HPDE6-E6E7 (cell line): ENCODE measurements at regions not wholly inside any gene's neighbourhood (a gene's known extent, or its start where the extent isn't known, plus 50 kb on each side); places are given as distances from the start of the nearest gene placed in this dataset.
"Not testable (repeated sequence)": the region's sequence is repeated elsewhere in the genome, so short reads cannot be mapped to it uniquely, and the experiment has no call there.

Experiments
- DNase-seq: peaks from one replicate; pipeline ENCODE4 v3.0.0; 2011; ENCODE audit warnings: missing footprints; ENCODE audit errors: extremely low spot score

- no peak for DNase-seq
Measured at GRCh38 chr11:37184326-37184725, 586.3 kb upstream of the RAG2 start.

DNA sequence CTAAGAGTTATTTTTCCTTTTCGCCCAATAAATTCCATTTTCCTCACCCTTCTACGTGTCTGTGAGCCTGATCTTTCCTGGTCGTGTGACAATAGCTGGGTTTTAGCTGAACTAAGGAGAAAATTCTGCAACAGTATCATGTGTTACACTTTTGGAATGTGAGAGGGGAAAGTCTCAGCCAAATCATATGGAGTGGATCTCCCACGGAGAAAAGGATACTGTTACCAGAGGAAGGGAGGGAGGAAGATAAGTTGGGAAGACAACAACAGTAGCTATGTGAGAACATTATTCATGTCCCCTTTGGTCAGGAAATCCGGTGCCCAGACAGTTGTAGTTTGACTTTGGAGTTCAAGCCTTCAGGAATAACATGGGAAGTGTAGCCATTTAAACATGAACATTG is 584.0 kb upstream of the RAG2 start:
- DNase-seq, result no peak

DNA sequence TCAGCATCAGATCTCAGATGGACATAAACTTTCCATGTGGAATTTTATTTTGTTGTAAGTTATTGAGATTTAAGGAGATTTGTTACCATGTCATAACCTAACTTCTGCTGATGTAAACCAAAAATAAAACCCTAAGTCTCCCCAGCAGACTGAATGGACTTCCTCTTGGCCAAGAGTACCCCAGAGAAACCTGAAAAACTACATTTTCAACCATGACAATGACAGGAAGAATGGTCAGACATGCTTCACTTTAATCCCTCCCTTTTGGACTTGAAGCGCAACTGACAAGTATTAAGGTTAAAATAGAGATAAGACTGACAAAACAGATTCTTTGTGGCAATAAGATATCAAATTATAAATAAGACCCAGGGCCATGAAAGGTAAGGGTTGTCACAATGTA is 579.7 kb upstream of the RAG2 start:
- no peak for DNase-seq

GRCh38 chr11:37171451-37171850 is 573.4 kb upstream of the RAG2 start:
- DNase-seq, result no peak

- no peak for DNase-seq
Measured at GRCh38 chr11:37170311-37170710, 572.3 kb upstream of the RAG2 start.

GRCh38 chr11:37145434-37145833 is 547.4 kb upstream of the RAG2 start:
- DNase-seq, result not testable (repeated sequence)

DNA sequence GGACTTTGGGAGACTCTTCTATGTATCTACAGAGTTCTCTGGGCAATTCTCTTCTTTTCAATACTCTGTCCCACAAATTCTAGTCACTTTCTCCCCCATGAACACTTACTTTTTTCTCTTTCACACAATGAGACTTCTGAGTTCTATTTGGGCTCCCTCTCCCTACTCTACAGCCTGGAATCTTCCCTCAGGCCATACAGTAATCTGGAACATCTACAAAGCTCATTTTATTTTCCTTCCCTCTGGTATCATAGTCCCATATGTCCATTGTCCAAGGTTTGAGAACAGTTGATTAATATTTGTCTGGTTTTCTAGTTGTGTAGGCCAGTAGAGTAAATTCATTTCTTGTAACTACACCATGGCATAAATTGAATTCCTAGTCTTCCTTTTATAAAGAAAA is 544.6 kb upstream of the RAG2 start:
- DNase-seq, result no peak

- DNase-seq, result no peak
Measured at GRCh38 chr11:37141707-37142106, 543.7 kb upstream of the RAG2 start.

- not testable (repeated sequence) for DNase-seq
Measured at GRCh38 chr11:37135606-37136005, 537.6 kb upstream of the RAG2 start.

- no peak for DNase-seq
Measured at GRCh38 chr11:37134637-37135036, 536.6 kb upstream of the RAG2 start.

DNA sequence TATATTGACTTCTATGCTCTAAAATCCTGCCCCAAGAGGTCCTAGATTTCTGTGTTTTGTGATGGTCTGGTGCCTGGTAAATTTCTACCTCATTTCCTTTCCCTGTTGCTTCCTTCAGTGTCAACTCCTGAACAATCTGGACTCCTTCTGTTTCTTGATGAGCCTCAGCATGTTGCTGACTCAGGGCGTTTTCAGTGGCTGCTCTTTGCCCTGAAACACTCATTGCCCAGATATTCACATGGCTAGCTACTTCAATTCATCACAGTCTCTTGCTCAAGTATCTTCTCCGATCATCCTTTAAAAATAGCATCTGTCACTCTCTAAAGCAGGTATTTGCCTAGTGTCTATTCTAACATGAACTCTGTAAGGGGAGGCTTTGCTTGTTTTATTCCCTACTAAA is 526.3 kb upstream of the RAG2 start:
- peak; percentile 52 for DNase-seq

- no peak for DNase-seq
Measured at GRCh38 chr11:37115963-37116362, 517.9 kb upstream of the RAG2 start.

DNA sequence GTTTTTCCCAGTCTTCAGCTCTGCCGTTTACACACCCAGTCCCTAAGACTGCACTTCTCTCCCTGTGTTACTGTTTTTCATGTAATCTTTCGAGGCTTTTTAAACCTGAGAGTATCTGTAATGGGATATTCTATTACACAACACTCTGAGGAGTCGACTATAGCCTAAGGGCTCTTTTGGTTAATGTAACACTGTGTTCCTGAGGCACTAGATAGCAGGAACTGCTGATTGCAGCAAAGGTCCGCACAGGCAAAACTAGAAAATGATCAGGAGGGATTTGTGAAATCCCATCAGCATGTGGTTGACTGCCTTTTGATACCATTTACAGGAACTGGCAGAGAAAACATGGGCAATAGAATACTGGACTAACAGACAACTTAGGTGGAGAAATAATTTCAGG is 512.3 kb upstream of the RAG2 start:
- DNase-seq, result peak; percentile 27

DNA sequence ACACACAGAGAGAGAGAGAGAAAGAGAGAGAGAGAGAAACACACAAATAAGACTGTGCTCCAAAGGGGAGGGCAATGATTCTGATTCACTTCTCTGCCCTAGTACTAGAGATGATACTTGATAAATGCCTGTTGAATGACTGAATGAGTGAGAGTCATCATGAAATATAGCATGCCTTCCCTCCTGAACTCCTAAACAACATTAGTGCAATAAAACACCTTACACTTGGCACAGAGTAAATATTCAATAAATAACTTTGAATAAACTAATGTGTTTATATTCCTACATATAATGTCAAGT is 511.2 kb upstream of the RAG2 start:
- DNase-seq, result no peak

DNA sequence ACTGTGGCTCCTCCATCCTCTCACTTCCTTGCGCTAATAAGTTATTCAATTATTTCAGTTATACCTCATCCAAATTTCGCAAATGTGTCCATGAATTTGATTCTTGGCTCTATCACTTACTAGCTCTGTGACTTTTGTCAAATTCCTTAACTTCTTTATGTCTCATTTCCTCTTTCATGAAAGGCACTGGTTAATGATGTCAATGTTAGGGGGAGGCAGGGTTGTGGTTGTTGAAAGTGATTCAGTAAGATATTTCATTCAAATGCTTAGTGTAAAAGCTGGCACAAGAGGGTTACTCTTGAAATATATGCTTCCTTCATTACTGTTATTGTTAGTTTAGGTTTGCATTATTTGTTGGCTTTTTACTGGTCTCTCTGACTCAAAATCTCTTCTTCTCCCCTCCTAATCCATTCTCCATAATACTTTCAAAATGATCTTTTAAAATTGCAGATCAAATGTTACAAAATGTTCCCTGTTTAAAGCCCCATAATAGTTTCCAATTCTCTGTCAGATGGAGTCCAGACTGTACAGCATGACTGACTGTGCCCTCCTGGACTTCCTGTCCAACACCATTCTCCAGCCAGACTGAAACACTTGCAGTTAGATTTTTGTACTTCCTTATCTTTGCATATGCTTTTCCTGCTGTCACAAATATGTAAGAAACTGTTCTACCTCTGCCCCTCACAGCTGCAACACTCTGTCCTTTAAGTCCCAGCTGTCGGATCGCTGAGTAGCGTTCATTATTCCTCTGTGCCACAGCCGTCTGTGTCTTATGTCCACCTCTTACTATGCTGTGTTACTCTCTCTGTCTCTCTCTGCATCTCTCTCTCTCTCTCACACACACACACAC is 510.6 kb upstream of the RAG2 start:
- DNase-seq, result no peak

DNA sequence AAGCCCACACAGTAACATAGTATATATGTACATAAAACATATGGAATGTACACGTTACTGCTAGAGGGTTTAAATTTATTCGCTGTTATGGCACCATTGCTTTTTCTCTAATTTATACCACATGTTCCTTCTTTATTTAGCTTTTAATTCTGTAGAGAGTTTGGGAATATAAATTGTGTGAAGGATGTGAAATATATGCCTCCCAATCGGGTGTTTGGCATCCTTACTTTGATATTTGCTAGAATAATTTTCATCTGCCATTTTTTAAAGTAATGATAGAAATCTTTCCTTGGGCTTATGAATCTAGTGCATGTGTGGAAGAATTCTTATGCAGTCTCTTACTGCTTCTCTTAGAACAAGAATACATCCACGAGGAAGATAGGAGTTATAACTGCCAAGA is 509.8 kb upstream of the RAG2 start:
- DNase-seq, result no peak

DNA sequence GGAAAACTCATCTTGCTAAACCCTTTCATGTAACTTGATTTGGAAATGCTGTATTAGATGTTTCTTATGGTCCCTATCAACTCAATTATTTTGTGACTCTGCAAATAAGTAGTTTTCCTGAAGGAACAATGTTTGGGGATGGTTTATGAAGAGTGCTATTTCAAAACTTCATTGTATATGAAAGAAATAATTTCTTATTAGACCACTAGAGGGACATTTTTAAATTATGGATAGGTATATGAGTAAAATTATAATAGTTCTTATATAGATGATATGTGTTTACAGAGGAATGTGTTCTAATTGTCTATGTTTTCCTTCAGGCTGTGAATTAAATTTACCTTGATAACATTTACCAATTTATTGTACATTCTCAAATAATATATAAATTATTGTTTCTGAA is 509.4 kb upstream of the RAG2 start:
- DNase-seq, result no peak

DNA sequence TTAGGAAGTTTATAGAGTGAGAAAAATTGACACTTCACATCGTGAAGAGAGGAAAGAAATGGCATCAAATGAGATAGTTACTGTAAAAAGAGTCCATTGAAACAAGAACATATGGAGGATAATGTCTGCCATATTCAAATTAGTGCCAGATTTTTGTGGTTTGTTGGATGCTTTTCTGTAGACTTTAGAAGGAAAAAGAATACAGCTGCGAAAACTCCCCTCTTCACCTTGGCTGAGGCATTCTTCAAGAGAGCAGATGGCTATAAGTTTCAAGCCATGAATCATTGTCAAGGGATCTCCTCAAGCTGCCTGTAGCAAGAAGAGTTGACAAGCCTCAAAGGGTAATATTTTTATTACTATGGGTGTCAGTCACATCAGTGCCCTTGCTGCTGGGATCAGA is 507.4 kb upstream of the RAG2 start:
- DNase-seq, result no peak

- DNase-seq, result no peak
Measured at GRCh38 chr11:37104380-37104779, 506.3 kb upstream of the RAG2 start.

GRCh38 chr11:37100008-37100407 is 502.0 kb upstream of the RAG2 start:
- no peak for DNase-seq

DNA sequence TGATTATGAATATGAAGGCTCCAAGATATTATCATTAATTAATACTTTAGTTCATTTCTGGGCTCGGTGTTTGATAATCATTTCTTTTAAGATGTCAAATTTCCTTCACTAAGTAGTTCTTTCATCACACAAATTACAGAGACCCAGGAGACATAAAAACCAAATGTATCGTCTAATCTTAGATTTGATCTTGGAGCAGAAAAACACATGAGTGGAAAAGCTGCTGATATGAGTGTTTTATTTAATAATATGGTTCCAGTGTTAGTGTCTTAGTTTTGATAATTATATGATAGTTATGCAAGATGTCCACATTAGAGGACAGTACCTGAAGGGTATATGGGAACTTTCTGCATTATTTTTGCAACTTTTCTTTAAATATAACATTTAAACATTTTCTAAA is 494.5 kb upstream of the RAG2 start:
- no peak for DNase-seq

DNA sequence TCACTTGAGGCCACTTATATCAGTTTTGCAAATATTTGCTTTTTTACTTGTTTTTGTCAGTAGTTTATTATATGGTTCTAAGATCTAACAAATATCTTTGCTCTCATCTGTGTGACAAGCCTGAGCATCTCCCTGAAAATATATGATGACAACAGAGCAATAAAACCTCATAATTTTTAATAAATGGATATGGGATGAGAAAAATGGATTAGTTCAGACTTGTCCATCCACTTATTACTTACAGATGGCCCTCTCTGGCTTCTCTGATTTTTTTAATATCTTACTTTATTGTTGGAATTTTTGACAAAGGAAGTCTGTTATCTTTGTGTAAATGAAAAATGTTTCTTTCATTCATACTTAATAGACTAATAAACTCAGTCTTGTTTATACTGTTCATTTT is 491.4 kb upstream of the RAG2 start:
- no peak for DNase-seq

- DNase-seq, result no peak
Measured at GRCh38 chr11:37088573-37088910, 490.5 kb upstream of the RAG2 start.
